ENCODE measurements at regions not wholly inside any gene's neighbourhood (a gene's known extent, or its start where the extent isn't known, plus 50 kb on each side); places are given as distances from the start of the nearest gene placed in this dataset.

DNA sequence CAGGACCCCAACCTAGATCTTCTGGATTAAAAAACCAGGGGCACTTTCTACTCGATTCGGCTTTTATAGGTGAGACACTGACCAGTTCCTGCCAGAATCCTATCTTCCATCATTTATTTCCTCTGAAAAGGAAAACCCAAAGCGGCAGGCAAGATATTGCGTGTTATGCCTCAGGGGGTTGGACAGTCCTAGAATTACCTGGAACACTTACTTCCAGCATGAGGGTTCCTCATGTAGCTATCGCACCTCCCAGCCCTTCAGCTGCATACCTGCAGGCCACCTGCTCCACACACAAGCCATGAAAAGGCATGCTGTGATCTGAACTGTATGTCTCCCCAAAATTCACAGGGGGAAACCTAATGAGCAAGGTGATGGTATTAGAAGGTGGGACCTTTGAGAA is 58.3 kb upstream of the DLG1 start:
- no peaks in the 10 kb centered on the region for H3K79me2 ChIP-seq (ENCODE audit: control insufficient read depth, insufficient read depth, low read length)
- DNase-seq (ENCODE audit: low read depth, low spot score) = no peak
- H3K9me3 ChIP-seq (replicated peaks; ENCODE audit: control insufficient read depth, insufficient read depth, low read length) = peaks cover 2% of the 10 kb centered on the region; the same call in 2 of the 3 replicates
- no TSS peak for BruUV-seq (replicated peaks)
- no peak for ATAC-seq
- intact Hi-C loops (cut with micrococcal nuclease; ENCODE audit: unreplicated experiment) = no loop called here
- H3K9ac ChIP-seq (ENCODE audit: control insufficient read depth, insufficient read depth, low read length) = no peak overlapping the region
- H3K36me3 ChIP-seq (ENCODE audit: control insufficient read depth in 2 of 2, insufficient read depth in 2 of 2, low read length in 1 of 2) = no peaks in the 10 kb centered on the region
- CTCF ChIA-PET = interaction anchor here (0.8 to 1.4 kb wide), 4 partner anchors 15 to 99 kb away, joined by 3 to 4 read pairs (median 3); no protein-coding TSS in a partner anchor
- no peak for FAIRE-seq
- POLR2A ChIA-PET = no interaction called here
- H4K20me1 ChIP-seq (ENCODE audit: control insufficient read depth, insufficient read depth) = no peaks in the 10 kb centered on the region
- RAD21 ChIA-PET (ENCODE audit: unreplicated experiment) = interaction anchor here (0.7 kb wide), 1 partner anchor 47 kb away, joined by 3 read pairs; no protein-coding TSS in a partner anchor
- SMC1A ChIA-PET (ENCODE audit: uncharacterized antibody, unreplicated experiment) = no interaction called here
- H3K27ac ChIP-seq (ENCODE audit: control insufficient read depth, insufficient read depth) = no peak overlapping the region
- H2AFZ ChIP-seq (ENCODE audit: control insufficient read depth, low read depth, low read length) = no peak overlapping the region
- H3K4me3 ChIP-seq = no peak overlapping the region
- WGBS (ENCODE audit: insufficient coverage, insufficient replicate concordance, low lambda C conversion rate, missing lambda C conversion rate) = 94% methylated on average over 5 of the region's 5 CpGs
- no peak for TF ChIP-seq SMC3 (IDR thresholded peaks at IDR 0.05; ENCODE audit: borderline replicate concordance, low read length)
- peaks cover 15% of the 10 kb centered on the region for H3K4me1 ChIP-seq (ENCODE audit: control insufficient read depth, insufficient read depth, low read length)
- in situ Hi-C loops (cut with MboI) = no loop called here
- no peaks in the 10 kb centered on the region; a peak in 1 of 4 replicates for H3K27me3 ChIP-seq (replicated peaks in 1 of 2; ENCODE audit: control insufficient read depth in 2 of 2, insufficient read depth in 2 of 2, low read length in 1 of 2)
- H3K4me2 ChIP-seq (ENCODE audit: control insufficient read depth, insufficient read depth) = peak overlapping the region; percentile 30; the same call in 1 of the 2 replicates

DNA sequence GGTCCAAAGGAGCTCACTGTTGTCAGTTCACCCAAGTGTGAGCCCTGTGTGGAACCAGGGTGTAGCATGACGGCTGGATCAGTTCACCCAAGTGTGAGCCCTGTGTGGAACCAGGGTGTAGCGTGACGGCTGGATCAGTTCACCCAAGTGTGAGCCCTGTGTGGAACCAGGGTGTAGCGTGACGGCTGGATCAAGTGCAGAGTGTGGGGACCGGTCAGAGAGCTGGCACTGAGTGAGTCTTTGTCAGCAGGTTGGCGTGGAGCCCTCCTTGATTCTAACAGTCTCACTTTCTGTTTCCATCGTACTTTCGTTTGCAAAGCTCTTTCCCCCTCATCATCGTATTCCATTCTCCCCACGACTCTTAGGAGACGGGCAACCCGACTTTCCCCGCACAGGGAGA is 57.9 kb upstream of the DLG1 start:
- Histone ChIP-seq H3K79me2 (ENCODE audit: control insufficient read depth, insufficient read depth, low read length) (no peaks in the 10 kb centered on the region), H3K9ac (ENCODE audit: control insufficient read depth, insufficient read depth, low read length) (no peak overlapping the region), H3K27me3 (replicated peaks in 1 of 2; ENCODE audit: control insufficient read depth in 2 of 2, insufficient read depth in 2 of 2, low read length in 1 of 2) (no peaks in the 10 kb centered on the region; a peak in 1 of 4 replicates), H3K9me3 (replicated peaks; ENCODE audit: control insufficient read depth, insufficient read depth, low read length) (peaks cover 2% of the 10 kb centered on the region; the same call in 2 of the 3 replicates), H4K20me1 (ENCODE audit: control insufficient read depth, insufficient read depth) (no peaks in the 10 kb centered on the region), H2AFZ (ENCODE audit: control insufficient read depth, low read depth, low read length) (no peak overlapping the region; the same call in 1 of the 2 replicates), H3K4me2 (ENCODE audit: control insufficient read depth, insufficient read depth) (peak overlapping the region; percentile 30; the same call in 1 of the 2 replicates), H3K36me3 (ENCODE audit: control insufficient read depth in 2 of 2, insufficient read depth in 2 of 2, low read length in 1 of 2) (no peaks in the 10 kb centered on the region), H3K4me1 (ENCODE audit: control insufficient read depth, insufficient read depth, low read length) (peaks cover 15% of the 10 kb centered on the region), H3K4me3 (no peak overlapping the region), H3K27ac (ENCODE audit: control insufficient read depth, insufficient read depth) (no peak overlapping the region)
- intact Hi-C loops (cut with micrococcal nuclease; ENCODE audit: unreplicated experiment) (no loop called here), in situ Hi-C loops (cut with MboI) (no loop called here)
- POLR2A ChIA-PET = no interaction called here
- SMC1A ChIA-PET (ENCODE audit: uncharacterized antibody, unreplicated experiment) = no interaction called here
- ATAC-seq (peak; percentile 72), DNase-seq (ENCODE audit: low read depth, low spot score) (no peak), FAIRE-seq (no peak)
- RAD21 ChIA-PET (ENCODE audit: unreplicated experiment) = interaction anchor here (0.7 kb wide), 1 partner anchor 47 kb away, joined by 3 read pairs; no protein-coding TSS in a partner anchor
- 54% methylated on average over 14 of the region's 14 CpGs for WGBS (ENCODE audit: insufficient coverage, insufficient replicate concordance, low lambda C conversion rate, missing lambda C conversion rate)
- CTCF ChIA-PET = interaction anchor here (0.8 to 1.4 kb wide), 4 partner anchors 15 to 99 kb away, joined by 3 to 4 read pairs (median 3); no protein-coding TSS in a partner anchor
- BruUV-seq (replicated peaks) = no TSS peak
- TF ChIP-seq CBFB (IDR thresholded peaks at IDR 0.05; ENCODE audit: low read depth) (no peak), JUNB (IDR thresholded peaks at IDR 0.05) (no peak), CHD2 (IDR thresholded peaks at IDR 0.05; ENCODE audit: borderline replicate concordance, low read depth, low read length) (no peak), SUZ12 (IDR thresholded peaks at IDR 0.05; ENCODE audit: unreplicated experiment) (no peak), MEF2B (IDR thresholded peaks at IDR 0.05; ENCODE audit: partially characterized antibody, poor library complexity, severe bottlenecking) (no peak), NBN (IDR thresholded peaks at IDR 0.05) (no peak), SREBF2 (IDR thresholded peaks at IDR 0.05; ENCODE audit: low read length) (no peak), IKZF1 (conservative IDR thresholded peaks at IDR 0.05) (no peak), TCF7 (IDR thresholded peaks at IDR 0.05; ENCODE audit: borderline replicate concordance) (no peak)
- TF ChIP-seq, protein P1, sequence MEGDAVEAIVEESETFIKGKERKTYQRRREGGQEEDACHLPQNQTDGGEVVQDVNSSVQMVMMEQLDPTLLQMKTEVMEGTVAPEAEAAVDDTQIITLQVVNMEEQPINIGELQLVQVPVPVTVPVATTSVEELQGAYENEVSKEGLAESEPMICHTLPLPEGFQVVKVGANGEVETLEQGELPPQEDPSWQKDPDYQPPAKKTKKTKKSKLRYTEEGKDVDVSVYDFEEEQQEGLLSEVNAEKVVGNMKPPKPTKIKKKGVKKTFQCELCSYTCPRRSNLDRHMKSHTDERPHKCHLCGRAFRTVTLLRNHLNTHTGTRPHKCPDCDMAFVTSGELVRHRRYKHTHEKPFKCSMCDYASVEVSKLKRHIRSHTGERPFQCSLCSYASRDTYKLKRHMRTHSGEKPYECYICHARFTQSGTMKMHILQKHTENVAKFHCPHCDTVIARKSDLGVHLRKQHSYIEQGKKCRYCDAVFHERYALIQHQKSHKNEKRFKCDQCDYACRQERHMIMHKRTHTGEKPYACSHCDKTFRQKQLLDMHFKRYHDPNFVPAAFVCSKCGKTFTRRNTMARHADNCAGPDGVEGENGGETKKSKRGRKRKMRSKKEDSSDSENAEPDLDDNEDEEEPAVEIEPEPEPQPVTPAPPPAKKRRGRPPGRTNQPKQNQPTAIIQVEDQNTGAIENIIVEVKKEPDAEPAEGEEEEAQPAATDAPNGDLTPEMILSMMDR (IDR thresholded peaks at IDR 0.05 in 2 of 3, conservative IDR thresholded peaks at IDR 0.05 in 1 of 3; ENCODE audit: control insufficient read depth in 2 of 3, extremely low read depth in 1 of 3, insufficient read depth in 1 of 3, low read depth in 3 of 3, low read length in 3 of 3) = no peak
- TF ChIP-seq, protein P2, sequence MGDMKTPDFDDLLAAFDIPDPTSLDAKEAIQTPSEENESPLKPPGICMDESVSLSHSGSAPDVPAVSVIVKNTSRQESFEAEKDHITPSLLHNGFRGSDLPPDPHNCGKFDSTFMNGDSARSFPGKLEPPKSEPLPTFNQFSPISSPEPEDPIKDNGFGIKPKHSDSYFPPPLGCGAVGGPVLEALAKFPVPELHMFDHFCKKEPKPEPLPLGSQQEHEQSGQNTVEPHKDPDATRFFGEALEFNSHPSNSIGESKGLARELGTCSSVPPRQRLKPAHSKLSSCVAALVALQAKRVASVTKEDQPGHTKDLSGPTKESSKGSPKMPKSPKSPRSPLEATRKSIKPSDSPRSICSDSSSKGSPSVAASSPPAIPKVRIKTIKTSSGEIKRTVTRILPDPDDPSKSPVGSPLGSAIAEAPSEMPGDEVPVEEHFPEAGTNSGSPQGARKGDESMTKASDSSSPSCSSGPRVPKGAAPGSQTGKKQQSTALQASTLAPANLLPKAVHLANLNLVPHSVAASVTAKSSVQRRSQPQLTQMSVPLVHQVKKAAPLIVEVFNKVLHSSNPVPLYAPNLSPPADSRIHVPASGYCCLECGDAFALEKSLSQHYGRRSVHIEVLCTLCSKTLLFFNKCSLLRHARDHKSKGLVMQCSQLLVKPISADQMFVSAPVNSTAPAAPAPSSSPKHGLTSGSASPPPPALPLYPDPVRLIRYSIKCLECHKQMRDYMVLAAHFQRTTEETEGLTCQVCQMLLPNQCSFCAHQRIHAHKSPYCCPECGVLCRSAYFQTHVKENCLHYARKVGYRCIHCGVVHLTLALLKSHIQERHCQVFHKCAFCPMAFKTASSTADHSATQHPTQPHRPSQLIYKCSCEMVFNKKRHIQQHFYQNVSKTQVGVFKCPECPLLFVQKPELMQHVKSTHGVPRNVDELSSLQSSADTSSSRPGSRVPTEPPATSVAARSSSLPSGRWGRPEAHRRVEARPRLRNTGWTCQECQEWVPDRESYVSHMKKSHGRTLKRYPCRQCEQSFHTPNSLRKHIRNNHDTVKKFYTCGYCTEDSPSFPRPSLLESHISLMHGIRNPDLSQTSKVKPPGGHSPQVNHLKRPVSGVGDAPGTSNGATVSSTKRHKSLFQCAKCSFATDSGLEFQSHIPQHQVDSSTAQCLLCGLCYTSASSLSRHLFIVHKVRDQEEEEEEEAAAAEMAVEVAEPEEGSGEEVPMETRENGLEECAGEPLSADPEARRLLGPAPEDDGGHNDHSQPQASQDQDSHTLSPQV (IDR thresholded peaks at IDR 0.05) = no peak

All from GM12878 (cell line).